ENCODE measurements at regions not wholly inside any gene's neighbourhood (a gene's known extent, or its start where the extent isn't known, plus 50 kb on each side); places are given as distances from the start of the nearest gene placed in this dataset.

- TF ChIP-seq CTCF (IDR thresholded peaks at IDR 0.05; ENCODE audit: poor library complexity) (no peak), EZH2 (IDR thresholded peaks at IDR 0.05; ENCODE audit: borderline replicate concordance) (no peak)
These were observed 126.9 kb downstream of the RPIA start for GRCh38 chr2:88818381-88818780.

All from hepatocyte (in vitro differentiated cells).